Hematopoietic multipotent progenitor cell treated with erythropoietin and hydrocortisone succinate and interleukin-3 and kit ligand, for 17 days (in vitro differentiated cells): ENCODE measurements at regions not wholly inside any gene's neighbourhood (a gene's known extent, or its start where the extent isn't known, plus 50 kb on each side); places are given as distances from the start of the nearest gene placed in this dataset.

Source experiments
- DNase-seq: peaks from one replicate; pipeline ENCODE4 v3.0.0-alpha.2; 2015; ENCODE audit warnings: low spot score

DNA sequence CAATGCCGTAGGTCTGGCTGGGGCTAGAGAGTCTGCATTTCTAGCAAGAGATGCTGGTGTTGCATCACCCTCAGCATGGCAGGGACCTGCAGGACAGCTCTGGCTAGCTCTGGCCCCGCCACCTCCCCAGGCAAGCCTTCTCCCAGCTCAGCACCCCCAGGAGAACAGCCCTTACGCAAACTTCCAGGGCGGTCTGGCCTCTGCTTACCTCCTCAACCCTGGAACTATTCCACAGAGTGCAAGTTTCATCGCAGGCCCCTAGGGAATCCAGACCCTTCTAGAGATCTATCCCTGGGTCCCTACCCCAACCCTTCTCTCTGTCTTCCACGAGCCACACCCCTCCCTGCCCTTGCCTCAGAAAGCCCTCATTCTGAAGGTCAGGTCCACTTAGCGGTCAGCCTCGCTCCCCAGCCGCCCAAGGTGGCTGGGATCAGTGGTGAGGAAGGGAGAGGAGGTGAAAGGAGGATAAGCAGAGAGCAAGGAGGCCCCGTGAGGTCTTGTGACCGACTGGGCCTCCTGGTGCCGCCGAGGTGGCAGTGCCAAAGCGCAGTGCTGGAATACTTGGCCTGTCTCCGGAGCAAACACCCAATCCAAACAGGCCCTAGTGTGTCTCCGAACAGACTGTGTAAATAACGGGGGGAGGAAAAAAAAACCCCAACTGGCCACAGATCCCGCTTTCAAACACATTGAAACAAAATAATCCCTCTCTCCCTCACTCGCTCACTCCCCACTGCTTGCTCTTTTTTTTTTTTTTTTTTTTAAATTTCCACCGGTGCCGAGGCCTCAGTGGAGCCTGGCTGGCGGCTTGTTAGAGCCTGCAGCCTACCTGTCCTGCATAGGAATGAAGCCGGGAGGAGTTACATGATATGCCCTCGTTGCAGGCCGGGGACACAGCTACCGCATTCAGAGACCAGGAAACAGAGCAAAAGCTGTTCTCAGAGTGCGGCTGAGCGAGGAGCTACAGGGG, 380.9 kb downstream of the SOX9 start:
- no peak for DNase-seq

DNA sequence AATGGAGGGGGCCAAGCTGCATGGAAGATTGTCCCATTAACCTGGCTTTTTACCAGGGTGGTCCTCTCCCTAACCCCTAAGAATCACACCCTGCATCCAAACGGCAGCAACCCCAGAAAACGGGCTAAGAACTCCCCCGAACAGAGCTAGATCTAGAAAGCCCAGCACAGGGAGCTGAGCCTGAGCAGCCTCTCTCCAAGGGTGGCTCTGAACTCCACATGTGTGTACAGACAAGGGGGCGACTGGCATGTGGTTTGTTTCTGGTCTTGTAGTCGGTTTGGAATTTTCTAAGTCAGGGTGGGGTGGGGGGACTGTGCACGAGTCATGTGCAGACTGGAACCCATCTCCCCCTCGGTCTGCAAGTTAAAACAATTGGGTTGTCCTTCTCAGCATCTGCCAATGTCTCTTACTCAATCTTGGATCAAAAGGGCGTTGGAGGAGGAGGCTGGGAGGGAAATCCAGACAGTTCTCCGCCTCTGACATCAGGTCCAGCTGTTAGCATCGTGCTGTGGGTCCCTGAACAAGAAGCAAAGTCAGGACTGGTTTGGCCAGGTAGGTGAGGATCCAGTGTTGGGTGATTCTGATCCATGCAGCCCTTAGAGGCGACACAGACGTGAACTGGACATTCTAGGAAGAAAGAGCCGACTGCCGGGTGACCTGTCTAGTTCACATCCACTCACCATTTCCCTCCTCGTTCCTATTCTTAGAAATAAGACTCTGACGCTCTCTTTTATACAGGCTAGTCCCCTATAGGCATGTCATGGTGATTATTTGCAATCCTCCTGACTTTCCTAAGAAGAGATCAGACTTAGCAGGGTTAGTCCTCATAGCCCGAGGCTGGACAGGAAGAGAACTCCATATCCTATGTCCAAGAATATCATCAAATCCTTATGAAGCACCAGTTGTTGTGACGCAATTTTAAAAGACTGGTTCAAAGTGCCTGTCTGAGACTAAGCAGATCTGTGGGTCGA, 381.8 kb downstream of the SOX9 start:
- DNase-seq = no peak

DNA sequence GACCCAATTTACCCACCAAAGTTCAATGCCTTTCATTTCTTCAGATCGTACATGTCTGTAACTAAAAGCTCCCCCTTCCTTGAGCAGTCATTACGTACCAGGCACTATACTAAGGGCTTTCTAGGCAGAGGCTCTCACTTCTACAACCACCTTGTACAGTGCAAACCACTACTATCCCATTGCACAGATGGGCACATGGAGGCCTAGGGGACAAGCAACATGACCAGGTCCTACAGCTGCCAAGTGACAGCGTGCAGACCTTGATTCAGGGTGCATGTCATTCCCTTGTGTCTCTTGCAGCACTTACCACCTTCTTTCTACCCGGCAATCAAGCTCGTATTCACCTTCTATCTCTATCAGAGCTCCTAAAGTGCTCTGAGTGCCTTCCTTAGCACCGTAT, 382.7 kb downstream of the SOX9 start:
- no peak for DNase-seq

DNA sequence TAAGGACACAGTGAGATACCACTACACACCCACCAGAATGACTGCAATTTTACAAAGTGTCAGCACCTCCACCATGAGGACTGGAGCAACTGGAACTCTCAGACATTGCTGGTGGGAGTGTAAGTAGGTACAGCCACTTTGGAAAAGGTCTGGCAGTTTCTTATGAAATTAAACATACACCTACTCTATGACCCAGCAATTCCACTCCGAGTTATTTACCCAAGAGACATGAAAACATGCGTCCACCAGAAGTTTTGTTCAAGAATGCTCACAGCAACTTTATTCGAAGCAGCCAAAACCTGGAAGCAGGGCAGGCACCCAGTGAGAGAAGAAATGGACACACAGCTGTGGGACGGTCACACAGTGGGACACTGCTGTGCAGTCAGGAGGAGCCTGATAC, 384.0 kb downstream of the SOX9 start:
- DNase-seq = no peak

DNA sequence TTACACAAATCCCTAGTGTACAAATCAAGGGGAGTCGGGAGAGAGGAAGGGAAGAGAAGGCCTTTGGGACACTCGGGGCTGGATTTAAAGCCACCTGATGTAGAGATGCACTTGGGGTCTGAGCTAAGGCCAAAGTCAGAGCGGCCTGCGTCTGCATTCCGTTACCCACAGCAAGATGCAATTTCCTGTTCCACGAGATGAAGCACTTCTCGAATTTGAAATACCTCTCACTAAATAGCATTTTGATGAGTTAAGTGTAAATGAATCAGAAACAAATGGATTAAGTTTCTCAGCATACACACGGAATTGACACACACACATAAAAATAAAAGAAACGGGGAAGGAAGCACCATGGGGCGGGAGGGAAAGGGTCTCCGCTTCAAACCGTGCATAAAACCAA, 386.0 kb downstream of the SOX9 start:
- DNase-seq = no peak

DNA sequence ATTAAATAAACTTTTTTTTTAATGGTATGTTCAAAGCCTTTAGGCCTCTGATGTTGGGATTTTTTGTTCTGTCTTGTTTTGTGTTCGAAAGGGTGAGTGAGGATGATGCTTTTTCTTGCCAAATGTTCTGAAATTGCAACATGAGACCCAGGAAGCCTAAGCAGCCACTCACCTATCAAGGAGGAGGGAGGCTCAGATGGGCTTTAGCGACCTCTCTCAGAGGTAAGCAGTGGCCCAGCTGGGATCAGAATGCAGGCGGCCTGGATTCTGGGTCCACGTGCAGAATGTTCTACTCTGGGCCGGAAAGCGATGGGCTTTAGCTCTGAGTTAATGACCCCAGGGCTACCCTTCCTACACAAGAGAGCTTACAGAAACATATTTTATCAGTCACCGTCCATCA, 386.6 kb downstream of the SOX9 start:
- no peak for DNase-seq

DNA sequence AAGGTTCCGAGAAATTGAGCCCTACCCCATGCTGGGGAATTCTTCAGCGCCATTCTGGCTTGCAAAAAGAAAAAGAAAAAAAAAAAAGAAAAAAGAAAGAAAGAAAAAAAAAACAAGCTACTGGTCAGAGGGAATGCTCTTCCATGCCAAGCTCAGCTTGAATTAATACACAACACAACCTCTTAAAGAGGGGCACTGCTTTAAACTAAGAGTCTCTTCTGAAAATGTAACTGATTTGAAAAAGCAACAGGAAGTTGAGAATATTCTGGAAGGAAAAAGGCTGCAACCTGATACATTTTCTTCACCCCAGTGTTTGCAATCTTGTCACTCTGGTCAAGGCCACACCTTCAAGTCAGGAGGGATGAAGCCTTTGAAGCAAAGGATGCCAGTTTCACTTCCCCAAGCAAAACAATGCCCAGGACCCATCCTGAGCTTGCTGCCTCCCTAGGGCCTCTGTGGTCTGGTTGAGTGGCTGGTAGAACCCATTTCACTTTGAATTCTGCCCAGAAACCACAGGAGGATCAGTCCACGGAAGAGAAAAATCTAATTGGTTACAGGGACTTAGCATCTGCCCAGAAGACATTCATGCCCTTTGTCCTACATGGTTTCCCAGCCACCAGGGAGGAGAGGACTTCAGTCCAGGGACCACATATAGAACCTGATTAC, 389.7 kb downstream of the SOX9 start:
- DNase-seq = no peak

DNA sequence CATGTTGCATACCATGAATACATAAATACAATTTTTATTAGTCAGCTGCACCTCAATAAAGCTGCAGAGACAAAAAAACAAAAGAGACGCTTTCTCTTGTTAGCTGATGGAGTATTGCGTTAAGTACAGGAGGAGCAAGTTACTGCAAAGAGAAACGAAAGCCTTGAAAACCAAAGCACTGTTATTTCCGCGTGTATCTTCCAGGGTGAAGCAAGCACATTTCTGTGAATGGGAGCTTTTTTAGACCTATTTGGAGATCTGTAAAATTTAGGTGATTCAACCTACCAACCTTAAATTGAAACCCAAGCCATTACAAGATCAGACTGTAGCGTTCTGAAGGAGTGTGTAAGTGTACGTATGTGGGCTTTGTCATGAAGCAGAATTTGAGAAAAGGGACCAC, 390.4 kb downstream of the SOX9 start:
- DNase-seq = no peak

DNA sequence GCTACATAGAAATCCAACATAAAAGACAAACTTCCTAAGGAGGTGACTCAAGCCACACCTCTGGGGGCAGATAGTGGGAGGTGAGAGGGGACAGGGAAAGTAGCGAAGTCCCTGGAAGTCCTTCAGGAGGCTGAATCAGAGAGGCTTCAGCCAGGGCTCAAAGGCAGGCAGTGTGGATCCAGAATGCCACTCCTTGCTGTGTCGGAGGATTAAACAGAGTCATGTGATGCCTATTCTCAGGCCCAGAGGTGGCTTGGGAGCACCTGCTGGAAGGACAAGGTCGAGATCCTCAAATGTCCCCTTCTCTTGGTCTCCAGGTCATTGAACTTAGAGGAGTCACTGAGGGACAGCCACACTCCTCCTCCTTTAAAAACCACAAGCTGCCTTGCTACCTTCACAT, 391.1 kb downstream of the SOX9 start:
- DNase-seq = no peak

DNA sequence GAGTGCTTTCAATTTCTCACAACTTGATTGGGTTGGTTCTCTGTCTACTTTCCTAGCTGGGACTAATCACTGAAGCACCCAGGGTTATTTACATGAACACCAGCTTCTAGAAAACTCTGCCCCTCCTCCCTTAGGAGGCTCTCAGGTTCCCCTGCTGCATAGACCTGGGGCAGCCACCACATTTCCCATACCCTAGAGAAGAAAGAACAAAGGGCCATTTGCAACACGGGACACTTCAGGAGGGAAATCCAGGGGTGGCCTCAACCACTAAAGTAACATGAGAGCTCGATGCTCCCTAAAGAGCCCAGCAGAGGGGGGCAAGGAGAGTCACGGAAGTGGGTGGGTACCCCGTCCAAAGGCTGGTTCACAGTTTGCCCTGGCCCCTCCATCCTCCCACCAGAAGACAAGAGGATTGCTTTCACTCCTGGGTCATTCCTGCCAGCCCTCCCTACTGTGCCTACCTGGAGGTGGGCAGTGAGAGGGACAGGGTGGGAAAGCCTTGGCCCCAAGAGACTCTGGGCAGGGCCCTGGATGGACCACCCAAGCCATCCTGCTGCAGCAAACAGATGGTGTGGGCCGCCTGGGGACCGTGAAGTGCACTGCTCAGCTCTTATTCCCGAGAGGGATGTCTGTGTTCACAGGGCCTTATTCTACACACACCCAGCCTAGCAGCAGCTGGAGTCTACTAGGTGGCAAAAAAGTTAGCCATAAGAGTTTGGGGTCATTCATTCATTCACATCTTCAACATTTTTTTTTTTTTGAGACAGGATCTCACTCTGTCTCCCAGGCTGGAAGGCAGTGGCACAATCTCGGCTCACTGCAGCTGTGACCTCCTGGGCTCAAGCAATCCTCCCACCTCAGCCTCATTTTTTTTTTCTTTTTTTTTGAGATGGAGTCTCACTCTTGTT, 392.1 kb downstream of the SOX9 start:
- DNase-seq = no peak

DNA sequence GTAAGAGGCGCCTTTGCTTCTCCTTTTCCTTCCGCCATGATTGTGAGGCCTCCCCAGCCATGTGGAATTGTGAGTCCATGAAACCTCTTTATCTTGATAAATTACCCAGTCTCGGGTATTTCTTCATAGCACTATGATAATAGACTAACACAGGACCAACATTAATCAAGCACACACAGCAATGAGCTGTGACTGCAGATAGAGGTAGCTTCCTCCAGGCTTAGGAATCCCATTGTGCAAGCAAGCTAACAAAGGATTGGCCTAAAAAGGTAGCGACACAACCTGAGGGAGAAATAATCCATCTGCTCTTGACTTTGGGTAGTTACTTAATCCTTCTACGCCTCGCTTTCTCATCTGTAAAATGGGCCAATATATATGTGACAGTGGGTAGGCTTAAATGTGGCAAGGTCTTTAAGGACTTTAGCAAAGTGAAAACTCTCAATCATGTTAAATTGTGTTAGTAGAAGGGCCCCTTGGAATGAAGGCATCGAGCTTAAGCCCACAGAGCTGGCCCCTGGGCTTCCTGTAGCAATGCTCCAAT, 393.6 kb downstream of the SOX9 start:
- DNase-seq = no peak

DNA sequence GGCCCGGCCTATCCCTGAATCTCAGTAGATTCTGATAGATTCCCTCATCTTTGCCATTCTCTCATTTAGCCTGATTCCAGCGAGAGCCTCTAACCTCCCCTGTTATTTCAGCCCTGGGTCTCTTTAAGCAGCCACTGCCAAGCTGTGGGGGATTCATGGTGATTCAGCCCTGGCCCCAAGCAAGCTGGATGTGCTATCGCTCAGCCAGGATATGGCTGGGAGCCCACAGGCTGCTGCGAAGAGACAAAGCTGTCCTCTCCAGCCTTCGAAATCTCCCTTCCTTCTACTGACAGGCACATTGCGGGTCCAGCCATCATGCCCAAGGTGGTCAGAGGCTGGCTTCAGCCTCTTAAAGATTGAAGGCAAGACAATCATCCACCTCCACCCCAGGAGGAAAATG, 394.1 kb downstream of the SOX9 start:
- DNase-seq = no peak

DNA sequence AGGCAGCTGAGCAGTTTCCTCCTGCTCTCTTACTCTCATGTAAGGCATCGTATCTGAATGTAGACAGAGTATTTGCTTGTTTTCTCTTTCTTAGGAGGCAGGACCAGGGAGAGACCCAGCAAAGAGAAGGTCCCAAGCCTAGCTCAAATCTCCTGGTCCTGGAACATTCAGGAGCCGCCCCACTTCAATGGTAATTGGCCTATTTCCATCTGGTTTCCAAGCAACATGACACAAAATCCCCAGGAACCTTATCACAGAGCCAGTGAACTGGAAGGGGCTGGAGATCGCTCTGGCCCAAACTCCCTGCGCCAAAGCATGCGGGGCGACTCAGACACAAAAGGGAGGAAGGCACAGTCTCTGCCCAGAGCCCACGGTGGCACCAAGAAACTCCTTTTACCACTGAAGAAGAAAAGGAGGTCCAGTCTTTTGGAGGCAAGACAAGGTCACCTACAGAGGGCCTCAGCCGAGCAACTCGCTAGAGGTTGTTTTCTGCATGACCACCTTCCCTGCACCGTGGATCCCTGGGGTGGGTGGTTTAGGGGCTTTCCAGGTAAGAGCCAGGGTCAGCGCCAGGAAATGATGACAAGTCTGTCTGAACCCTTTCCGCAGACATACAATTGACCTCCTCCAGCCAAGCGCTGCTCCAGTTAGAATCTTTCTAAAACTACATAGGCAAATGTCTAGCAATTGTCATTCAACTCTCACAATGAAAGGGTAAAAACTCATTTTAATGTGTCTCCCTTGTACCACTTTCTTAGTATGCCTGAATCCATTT, 394.7 kb downstream of the SOX9 start:
- no peak for DNase-seq

DNA sequence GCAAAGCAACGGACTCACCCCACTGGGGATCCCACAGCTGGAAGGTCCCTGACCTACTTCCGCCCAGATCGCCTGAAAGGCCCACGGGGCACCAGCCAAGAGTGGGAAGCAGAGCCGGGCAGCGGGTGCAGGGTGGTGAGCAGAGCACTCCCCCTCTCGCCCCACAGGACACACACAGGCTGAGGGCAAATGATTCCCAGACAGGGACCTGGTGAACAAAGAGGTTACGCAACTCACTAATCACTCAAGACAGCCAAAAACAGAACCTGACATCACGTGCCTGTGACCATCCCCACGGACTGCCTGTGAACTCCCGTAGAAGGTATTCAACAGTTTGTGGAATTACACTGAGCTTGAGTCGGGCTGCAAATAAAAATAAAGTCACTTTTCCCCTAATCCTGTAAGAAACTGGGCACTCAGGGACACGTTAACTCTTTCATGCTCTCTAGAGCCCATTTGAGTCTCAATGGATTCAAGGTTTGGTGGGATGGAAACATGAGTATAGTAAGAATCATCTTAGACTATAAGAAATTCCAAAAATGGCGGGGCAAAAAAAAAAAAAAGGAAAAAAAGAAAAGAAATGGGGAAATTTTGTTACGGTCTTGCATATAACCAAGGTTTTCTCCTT, 396.1 kb downstream of the SOX9 start:
- no peak for DNase-seq

DNA sequence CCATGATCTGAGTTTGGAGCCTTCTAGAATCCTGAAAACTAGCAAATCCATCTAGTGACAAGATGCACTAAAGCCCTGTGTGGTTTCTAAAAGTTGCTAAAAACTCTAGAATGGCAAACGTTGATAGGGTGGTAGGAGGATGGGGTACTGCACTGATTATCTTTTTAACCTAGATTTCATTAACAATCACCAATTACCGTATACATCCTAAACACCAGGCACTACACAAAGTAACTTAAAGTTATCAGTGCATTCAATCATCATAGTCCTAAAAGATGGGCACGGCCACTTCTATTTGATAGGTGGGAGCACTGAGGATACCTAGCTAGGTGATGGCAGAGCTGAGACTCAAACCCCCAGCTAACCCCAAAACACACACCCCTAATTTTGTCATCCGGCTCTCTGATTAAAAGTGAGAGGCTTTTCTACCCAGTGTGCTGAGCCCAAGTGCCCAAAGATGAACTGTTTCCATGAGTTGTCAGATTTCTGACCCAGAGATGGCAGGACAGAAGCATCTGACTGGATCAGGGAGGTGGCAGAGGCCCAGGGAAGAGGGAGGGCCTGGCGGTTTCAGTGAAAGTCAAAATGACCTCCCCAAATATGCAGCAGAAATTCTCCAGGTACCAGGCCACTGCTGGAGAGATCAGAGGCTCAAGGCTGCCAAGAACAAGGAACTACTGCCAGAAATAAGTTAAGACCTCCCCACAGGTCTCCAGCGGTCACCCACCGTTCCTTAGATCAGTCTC, 396.8 kb downstream of the SOX9 start:
- no peak for DNase-seq

DNA sequence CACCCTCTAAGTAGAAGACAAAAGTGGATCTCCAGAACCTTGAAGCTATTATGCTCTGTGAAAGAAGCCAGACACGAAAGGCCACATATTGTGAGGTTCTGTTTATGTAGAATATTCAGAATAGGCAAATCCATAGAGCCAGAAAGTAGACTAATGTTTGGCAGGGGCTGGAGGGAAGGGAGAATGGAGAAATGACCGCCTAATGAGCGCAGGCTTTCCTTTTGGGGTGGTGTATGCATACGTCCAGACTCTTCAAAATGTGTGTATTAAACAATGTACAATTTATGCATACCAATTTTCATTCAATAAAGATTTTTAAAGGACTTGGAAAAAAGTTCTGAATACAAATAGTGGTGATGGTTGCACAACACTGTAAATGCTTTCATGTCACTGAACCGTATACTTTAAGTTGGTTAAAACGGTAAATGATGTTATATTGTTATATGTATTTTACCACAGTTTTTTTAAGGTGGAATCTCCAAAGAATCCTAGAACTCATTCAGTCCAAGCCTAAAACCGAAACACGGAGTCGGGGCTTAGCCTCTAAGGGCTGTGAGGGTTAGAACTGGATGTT, 397.4 kb downstream of the SOX9 start:
- DNase-seq = no peak

DNA sequence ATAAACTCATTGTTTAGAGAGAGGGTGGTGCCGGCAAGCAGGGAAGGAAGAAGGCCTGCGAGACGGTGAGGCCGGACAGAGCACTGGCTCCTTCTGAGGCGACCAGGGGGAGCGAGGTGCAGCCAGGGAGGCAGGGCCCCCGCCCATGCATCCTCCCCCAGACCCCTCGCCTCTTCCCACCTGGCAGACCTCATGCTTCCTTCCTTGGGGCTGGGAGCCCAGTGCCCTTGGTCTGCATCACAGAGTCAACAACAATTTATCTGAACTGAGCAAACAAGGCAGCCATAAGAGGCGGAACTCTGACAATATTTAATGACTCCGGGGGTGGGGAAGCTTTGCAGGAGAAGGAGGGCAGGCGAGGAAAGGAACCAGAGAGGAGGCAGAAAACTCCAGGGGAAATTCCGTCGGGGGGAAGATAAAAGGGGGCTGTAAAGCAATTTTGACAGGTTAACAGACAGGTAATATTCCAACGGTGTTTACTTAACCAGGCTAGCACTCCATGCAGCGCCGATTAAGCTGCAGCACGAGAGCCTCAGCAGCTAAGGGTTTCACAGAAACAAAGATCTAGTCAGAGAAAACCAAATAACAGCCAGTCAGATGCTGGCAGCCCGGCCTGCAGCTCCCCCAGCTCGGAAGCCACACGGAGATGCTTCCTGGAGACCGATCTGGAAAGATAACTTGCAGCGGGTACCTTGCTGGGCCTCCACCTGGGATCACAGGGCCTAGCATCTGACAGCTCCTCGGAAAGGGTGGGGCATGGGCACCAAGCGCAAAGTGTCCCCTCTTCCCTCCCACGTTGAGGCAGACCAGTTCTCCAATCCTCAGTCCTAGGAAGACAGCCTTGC, 398.2 kb downstream of the SOX9 start:
- DNase-seq = no peak

DNA sequence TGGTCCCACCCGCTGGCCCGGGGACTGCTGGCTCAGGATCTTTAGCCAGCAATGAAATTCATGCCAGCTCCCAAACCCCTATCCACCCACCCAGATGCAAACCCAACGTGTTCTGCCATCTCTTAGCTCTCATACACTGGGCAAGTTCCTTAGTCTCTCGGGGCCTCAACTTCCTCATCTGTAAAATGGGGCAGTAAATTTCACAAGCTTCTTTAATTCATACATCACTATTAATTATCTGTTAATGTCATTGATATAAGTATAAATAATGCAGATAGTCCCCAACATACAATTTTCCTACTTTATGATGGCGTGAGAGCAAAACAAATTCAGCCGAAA, 398.7 kb downstream of the SOX9 start:
- no peak for DNase-seq
